ENCODE measurements at regions not wholly inside any gene's neighbourhood (a gene's known extent, or its start where the extent isn't known, plus 50 kb on each side); places are given as distances from the start of the nearest gene placed in this dataset.

- H3K27ac ChIP-seq (ENCODE audit: insufficient read depth, low read length) = no peak overlapping the region
- H3K9me3 ChIP-seq (ENCODE audit: control insufficient read depth, insufficient read depth, low read length) = peaks cover 11% of the 10 kb centered on the region
- H3K4ac ChIP-seq (ENCODE audit: low read depth, low read length) = no peak overlapping the region
- no peak overlapping the region for H2AK9ac ChIP-seq (replicated peaks; ENCODE audit: low read depth, low read length, poor library complexity)
- ChIA-PET CTCF (no interaction called here), POLR2A (ENCODE audit: unreplicated experiment) (no interaction called here)
- H2BK5ac ChIP-seq (ENCODE audit: low read depth, low read length, poor library complexity, severe bottlenecking) = no peak overlapping the region
- no peak overlapping the region for H2BK15ac ChIP-seq (ENCODE audit: low read depth, low read length)
- no CpG with 5 or more reads among the region's 4 CpGs for WGBS, 2 experiments (ENCODE audit: extremely low coverage in 2 of 2, insufficient read length in 1 of 2)
- no peak overlapping the region for H4K8ac ChIP-seq (ENCODE audit: low read depth in 2 of 2, low read length in 2 of 2)
- H3K9me1 ChIP-seq (ENCODE audit: insufficient read depth, low read length) = no peaks in the 10 kb centered on the region
- in situ Hi-C loops (cut with MboI; ENCODE audit: low sequenced_read_pairs) = no loop called here
- H4K20me1 ChIP-seq (ENCODE audit: insufficient read depth, low read length) = no peaks in the 10 kb centered on the region
- H3K79me1 ChIP-seq (ENCODE audit: low read depth in 1 of 2, low read length in 2 of 2) = no peaks in the 10 kb centered on the region
- H3K4me1 ChIP-seq (ENCODE audit: control insufficient read depth, insufficient read depth, low read length) = no peaks in the 10 kb centered on the region
- H3K4me2 ChIP-seq (ENCODE audit: low read depth, low read length) = no peak overlapping the region
- DNase-seq = no peak
- dilution Hi-C loops (cut with HindIII; ENCODE audit: low sequenced_read_pairs, unreplicated experiment) = no loop called here
- H3K56ac ChIP-seq (ENCODE audit: extremely low read depth, insufficient read depth, low read length) = no peak overlapping the region
- ATAC-seq (ENCODE audit: low read depth) = no peak
- H3K23ac ChIP-seq (ENCODE audit: low read depth, low read length) = no peak overlapping the region
- no peak overlapping the region for H3K14ac ChIP-seq (replicated peaks; ENCODE audit: low read depth, low read length)
- H3K36me3 ChIP-seq (ENCODE audit: control insufficient read depth, insufficient read depth, low read length) = no peaks in the 10 kb centered on the region
- H2BK20ac ChIP-seq (ENCODE audit: low read depth, low read length) = no peak overlapping the region
- no peak overlapping the region for H2AFZ ChIP-seq (replicated peaks; ENCODE audit: low read length, poor library complexity)
- H3K4me3 ChIP-seq (ENCODE audit: insufficient read depth, low read depth, low read length) = no peak overlapping the region
- H3K27me3 ChIP-seq (ENCODE audit: control insufficient read depth, insufficient read depth, low read length) = no peaks in the 10 kb centered on the region
- no peak overlapping the region for H2AK5ac ChIP-seq (ENCODE audit: low read depth, low read length)
- intact Hi-C loops (cut with micrococcal nuclease) = no loop called here
- no peak overlapping the region for H4K5ac ChIP-seq (ENCODE audit: low read depth, low read length)
- H3K9ac ChIP-seq (ENCODE audit: low read depth, low read length) = no peak overlapping the region
- no peak overlapping the region for H2BK120ac ChIP-seq (ENCODE audit: low read depth, low read length)
- TF ChIP-seq CHD1 (IDR thresholded peaks at IDR 0.05; ENCODE audit: low read depth, low read length) (no peak), RAD21 (IDR thresholded peaks at IDR 0.05; ENCODE audit: low read length) (no peak), CTCF (conservative IDR thresholded peaks at IDR 0.05; ENCODE audit: low read depth, low read length) (no peak), USF2 (IDR thresholded peaks at IDR 0.05; ENCODE audit: low read depth, low read length) (no peak), RCOR1 (IDR thresholded peaks at IDR 0.05; ENCODE audit: insufficient replicate concordance, low read length) (no peak), MXI1 (IDR thresholded peaks at IDR 0.05; ENCODE audit: borderline replicate concordance, low read depth, low read length) (no peak), ELK1 (IDR thresholded peaks at IDR 0.05; ENCODE audit: borderline replicate concordance, low read depth, low read length) (no peak), CEBPB (IDR thresholded peaks at IDR 0.05; ENCODE audit: low read depth, low read length) (no peak), FOS (IDR thresholded peaks at IDR 0.05; ENCODE audit: low read depth, low read length) (no peak)
- BruUV-seq (replicated peaks) = no TSS peak
- H3K18ac ChIP-seq (ENCODE audit: low read depth, low read length) = no peak overlapping the region
- no peak overlapping the region for H4K91ac ChIP-seq (ENCODE audit: insufficient read depth, low read depth, low read length)
These were observed 468.3 kb upstream of the GYPC start for GRCh38 chr2:126187668-126188067.

Data from IMR-90 (cell line).